ENCODE measurements at regions not wholly inside any gene's neighbourhood (a gene's known extent, or its start where the extent isn't known, plus 50 kb on each side); places are given as distances from the start of the nearest gene placed in this dataset.

GRCh38 chr3:31241533-31241932 is 291.2 kb upstream of the STT3B start:
- H3K9me3 ChIP-seq: no peaks in the 10 kb centered on the region
- no peaks in the 10 kb centered on the region for H3K4me1 ChIP-seq
- H3K27me3 ChIP-seq: no peaks in the 10 kb centered on the region
- no peak for DNase-seq
- no peak for TF ChIP-seq CTCF (IDR thresholded peaks at IDR 0.05)
- intact Hi-C loops (cut with DNase I): no loop called here
- H3K4me3 ChIP-seq: no peak overlapping the region
- H3K27ac ChIP-seq: no peak overlapping the region
- no peaks in the 10 kb centered on the region for H3K36me3 ChIP-seq
- no peak overlapping the region for H3K9ac ChIP-seq (ENCODE audit: low read depth in 2 of 2, low read length in 2 of 2)

GRCh38 chr3:31242026-31242960 is 290.4 kb upstream of the STT3B start:
- Histone ChIP-seq H3K27ac (no peak overlapping the region), H3K36me3 (no peaks in the 10 kb centered on the region), H3K9me3 (no peaks in the 10 kb centered on the region), H3K4me1 (no peaks in the 10 kb centered on the region), H3K4me3 (no peak overlapping the region), H3K9ac (ENCODE audit: low read depth in 2 of 2, low read length in 2 of 2) (no peak overlapping the region), H3K27me3 (no peaks in the 10 kb centered on the region)
- no peak for DNase-seq
- TF ChIP-seq CTCF (IDR thresholded peaks at IDR 0.05): no peak
- intact Hi-C loops (cut with DNase I): no loop called here

GRCh38 chr3:31244929-31245817 is 287.6 kb upstream of the STT3B start:
- no peaks in the 10 kb centered on the region for H3K4me1 ChIP-seq
- no peak for DNase-seq
- H3K9me3 ChIP-seq: no peaks in the 10 kb centered on the region
- H3K9ac ChIP-seq (ENCODE audit: low read depth in 2 of 2, low read length in 2 of 2): no peak overlapping the region
- no peak overlapping the region for H3K27ac ChIP-seq
- no peaks in the 10 kb centered on the region for H3K27me3 ChIP-seq
- TF ChIP-seq CTCF (IDR thresholded peaks at IDR 0.05): no peak
- no peak overlapping the region for H3K4me3 ChIP-seq
- intact Hi-C loops (cut with DNase I): no loop called here
- no peaks in the 10 kb centered on the region for H3K36me3 ChIP-seq

- no peaks in the 10 kb centered on the region for H3K36me3 ChIP-seq
- no peak for TF ChIP-seq CTCF (IDR thresholded peaks at IDR 0.05)
- no peak overlapping the region for H3K9ac ChIP-seq (ENCODE audit: low read depth in 2 of 2, low read length in 2 of 2)
- H3K27ac ChIP-seq: no peak overlapping the region
- no peaks in the 10 kb centered on the region for H3K9me3 ChIP-seq
- no peaks in the 10 kb centered on the region for H3K4me1 ChIP-seq
- H3K27me3 ChIP-seq: no peaks in the 10 kb centered on the region
- no peak overlapping the region for H3K4me3 ChIP-seq
- intact Hi-C loops (cut with DNase I): no loop called here
- DNase-seq: no peak
These were observed 286.2 kb upstream of the STT3B start for GRCh38 chr3:31246293-31247062.

GRCh38 chr3:31247063-31247447 is 285.7 kb upstream of the STT3B start:
- intact Hi-C loops (cut with DNase I): no loop called here

More at GRCh38 chr3:31247063-31247447, 285.7 kb upstream of the STT3B start:
- H3K27me3 ChIP-seq: no peaks in the 10 kb centered on the region
- TF ChIP-seq CTCF (IDR thresholded peaks at IDR 0.05): no peak
- no peaks in the 10 kb centered on the region for H3K9me3 ChIP-seq
- H3K4me3 ChIP-seq: no peak overlapping the region
- no peak for DNase-seq
- H3K9ac ChIP-seq (ENCODE audit: low read depth in 2 of 2, low read length in 2 of 2): no peak overlapping the region
- H3K4me1 ChIP-seq: no peaks in the 10 kb centered on the region
- H3K36me3 ChIP-seq: no peaks in the 10 kb centered on the region
- H3K27ac ChIP-seq: no peak overlapping the region
